ENCODE measurements at regions not wholly inside any gene's neighbourhood (a gene's known extent, or its start where the extent isn't known, plus 50 kb on each side); places are given as distances from the start of the nearest gene placed in this dataset.
"Not testable (repeated sequence)": the region's sequence is repeated elsewhere in the genome, so short reads cannot be mapped to it uniquely, and the experiment has no call there.

DNA sequence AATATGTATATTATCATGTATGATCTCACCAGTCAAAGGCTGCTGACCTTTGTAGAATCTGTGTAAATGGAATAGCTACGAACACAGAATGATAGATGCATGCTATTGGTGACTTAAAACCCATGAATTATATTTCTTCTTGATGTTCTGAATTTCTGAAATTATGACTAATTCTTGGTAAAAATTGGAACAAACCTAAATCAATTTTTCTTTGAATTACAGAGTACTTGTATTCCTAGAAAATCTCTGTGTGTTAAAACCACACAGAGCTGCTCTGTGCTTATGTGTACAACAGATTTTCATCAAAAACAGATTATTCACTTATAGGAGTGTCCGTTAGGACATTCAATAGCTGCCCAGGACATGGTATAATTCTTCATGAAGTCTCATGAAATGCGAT is 108.3 kb upstream of the MDFIC start:
- Histone ChIP-seq H3K9ac (ENCODE audit: insufficient read depth in 1 of 2, low read depth in 2 of 2, low read length in 2 of 2) (no peak overlapping the region), H3K4me3 (no peak overlapping the region), H3K36me3 (ENCODE audit: control insufficient read depth, insufficient read depth, low read length) (no peaks in the 10 kb centered on the region), H3K27ac (ENCODE audit: extremely low read depth, low read depth, low read length) (no peak overlapping the region), H3K27me3 (ENCODE audit: control insufficient read depth in 2 of 2, insufficient read depth in 2 of 2, low read length in 2 of 2) (no peaks in the 10 kb centered on the region), H3K4me2 (ENCODE audit: insufficient read depth, low read length) (no peak overlapping the region), H3K9me1 (ENCODE audit: control insufficient read depth, insufficient read depth, low read length) (no peaks in the 10 kb centered on the region), H3K4me1 (replicated peaks in 1 of 2; ENCODE audit: control insufficient read depth in 2 of 2, insufficient read depth in 2 of 2, low read length in 2 of 2) (no peaks in the 10 kb centered on the region), H3K9me3 (replicated peaks; ENCODE audit: control insufficient read depth, insufficient read depth, low read depth, low read length) (no peaks in the 10 kb centered on the region), H2AFZ (ENCODE audit: low read depth, low read length) (no peak overlapping the region), H4K20me1 (replicated peaks; ENCODE audit: control insufficient read depth, insufficient read depth, low read length) (no peaks in the 10 kb centered on the region), H3K79me2 (ENCODE audit: control insufficient read depth, insufficient read depth, low read length) (no peaks in the 10 kb centered on the region)
- DNase-seq (ENCODE audit: extremely low read depth in 1 of 4, low spot score in 3 of 4) (no peak), FAIRE-seq (peak; percentile 23), ATAC-seq (no peak)
- 1% methylated on average over 3 of the region's 3 CpGs for WGBS (ENCODE audit: insufficient coverage, low coverage, missing lambda C conversion rate)
- CTCF ChIA-PET (ENCODE audit: low intra/inter-chr PET ratio) = no interaction called here
- in situ Hi-C loops (cut with MboI) = no loop called here
- no TSS peak for BruUV-seq (replicated peaks)
- POLR2A ChIA-PET = no interaction called here
- intact Hi-C loops (cut with micrococcal nuclease) = no loop called here
- TF ChIP-seq HMGN3 (IDR thresholded peaks at IDR 0.05; ENCODE audit: borderline replicate concordance, extremely low read depth, insufficient read length, low read depth, low read length) (no peak), BRCA1 (IDR thresholded peaks at IDR 0.05) (no peak), BRCA1 (CRISPR knock-in tag; IDR thresholded peaks at IDR 0.05) (no peak), POLR2G (IDR thresholded peaks at IDR 0.05; ENCODE audit: low read depth, low read length) (no peak)

DNA sequence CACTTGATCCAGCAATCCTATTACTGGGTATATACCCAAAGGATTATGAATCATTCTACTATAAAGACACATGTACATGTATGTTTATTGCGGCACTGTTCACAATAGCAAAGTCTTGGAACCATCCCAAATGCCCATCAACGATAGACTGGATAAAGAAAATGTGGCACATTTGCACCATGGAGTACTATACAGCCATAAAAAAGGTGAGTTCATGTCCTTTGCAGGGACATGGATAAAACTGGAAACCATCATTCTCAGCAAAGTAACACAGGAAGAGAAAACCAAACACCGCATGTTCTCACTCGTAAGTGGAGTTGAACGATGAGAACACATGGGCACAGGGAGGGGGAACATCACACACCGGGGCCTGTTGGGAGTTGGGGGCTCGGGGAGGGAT is 104.9 kb upstream of the MDFIC start:
- FAIRE-seq; H3K4me1 ChIP-seq (replicated peaks in 1 of 2; ENCODE audit: control insufficient read depth in 2 of 2, insufficient read depth in 2 of 2, low read length in 2 of 2); H3K9ac ChIP-seq (ENCODE audit: insufficient read depth in 1 of 2, low read depth in 2 of 2, low read length in 2 of 2); intact Hi-C loops (cut with micrococcal nuclease); H4K20me1 ChIP-seq (replicated peaks; ENCODE audit: control insufficient read depth, insufficient read depth, low read length); ATAC-seq; POLR2A ChIA-PET; H3K79me2 ChIP-seq (ENCODE audit: control insufficient read depth, insufficient read depth, low read length); H3K4me3 ChIP-seq; in situ Hi-C loops (cut with MboI); H2AFZ ChIP-seq (ENCODE audit: low read depth, low read length); BruUV-seq (replicated peaks); H3K36me3 ChIP-seq (ENCODE audit: control insufficient read depth, insufficient read depth, low read length); H3K9me1 ChIP-seq (ENCODE audit: control insufficient read depth, insufficient read depth, low read length); H3K27me3 ChIP-seq (ENCODE audit: control insufficient read depth in 2 of 2, insufficient read depth in 2 of 2, low read length in 2 of 2); DNase-seq (ENCODE audit: extremely low read depth in 1 of 4, low spot score in 3 of 4); H3K27ac ChIP-seq (ENCODE audit: extremely low read depth, low read depth, low read length); H3K4me2 ChIP-seq (ENCODE audit: insufficient read depth, low read length); H3K9me3 ChIP-seq (replicated peaks; ENCODE audit: control insufficient read depth, insufficient read depth, low read depth, low read length); CTCF ChIA-PET (ENCODE audit: low intra/inter-chr PET ratio): not testable (repeated sequence)
- TF ChIP-seq ZNF146 (CRISPR knock-in tag; IDR thresholded peaks at IDR 0.05; ENCODE audit: unreplicated experiment) = peak; percentile 73
- WGBS (ENCODE audit: insufficient coverage, low coverage, missing lambda C conversion rate) = 7% methylated on average over 7 of the region's 7 CpGs
